ENCODE measurements at regions not wholly inside any gene's neighbourhood (a gene's known extent, or its start where the extent isn't known, plus 50 kb on each side); places are given as distances from the start of the nearest gene placed in this dataset.
A peak's percentile ranks its signal among the peaks of the same experiment; 100 is the strongest.

- TF ChIP-seq ARID4A (CRISPR knock-in tag; IDR thresholded peaks at IDR 0.05; ENCODE audit: borderline replicate concordance) (peak; percentile 26; the same call in 1 of the 2 replicates), RERE (CRISPR knock-in tag; IDR thresholded peaks at IDR 0.05; ENCODE audit: low read depth) (0 out of 2 replicates have a peak, but pooled peaks have one; percentile 37), ZFP90 (CRISPR knock-in tag; IDR thresholded peaks at IDR 0.05; ENCODE audit: borderline replicate concordance) (peak; percentile 39; the same call in 1 of the 2 replicates), NCOA2 (CRISPR knock-in tag; IDR thresholded peaks at IDR 0.05) (peak; percentile 78), ZBTB7A (CRISPR knock-in tag; IDR thresholded peaks at IDR 0.05) (0 out of 2 replicates have a peak, but pooled peaks have one; percentile 29), HOXD1 (CRISPR knock-in tag; IDR thresholded peaks at IDR 0.05) (no peak), ZBTB38 (CRISPR knock-in tag; IDR thresholded peaks at IDR 0.05) (peak; percentile 72; the same call in 1 of the 2 replicates), HIC2 (CRISPR knock-in tag; IDR thresholded peaks at IDR 0.05; ENCODE audit: low read depth) (peak; percentile 70; the same call in 1 of the 2 replicates), PHF5A (CRISPR knock-in tag; IDR thresholded peaks at IDR 0.05; ENCODE audit: low read depth, unreplicated experiment) (peak; percentile 38), FOXM1 (CRISPR knock-in tag; IDR thresholded peaks at IDR 0.05) (no peak), CHD2 (IDR thresholded peaks at IDR 0.05; ENCODE audit: low read depth, low read length) (no peak), LCORL (IDR thresholded peaks at IDR 0.05) (no peak), LCORL (CRISPR knock-in tag; IDR thresholded peaks at IDR 0.05) (peak; percentile 84), SOX6 (IDR thresholded peaks at IDR 0.05) (no peak), SOX6 (CRISPR knock-in tag; IDR thresholded peaks at IDR 0.05) (peak; percentile 86)
- TF ChIP-seq, protein P1, sequence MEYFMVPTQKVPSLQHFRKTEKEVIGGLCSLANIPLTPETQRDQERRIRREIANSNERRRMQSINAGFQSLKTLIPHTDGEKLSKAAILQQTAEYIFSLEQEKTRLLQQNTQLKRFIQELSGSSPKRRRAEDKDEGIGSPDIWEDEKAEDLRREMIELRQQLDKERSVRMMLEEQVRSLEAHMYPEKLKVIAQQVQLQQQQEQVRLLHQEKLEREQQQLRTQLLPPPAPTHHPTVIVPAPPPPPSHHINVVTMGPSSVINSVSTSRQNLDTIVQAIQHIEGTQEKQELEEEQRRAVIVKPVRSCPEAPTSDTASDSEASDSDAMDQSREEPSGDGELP (IDR thresholded peaks at IDR 0.05; ENCODE audit: borderline replicate concordance, low read depth): peak; percentile 37; the same call in 1 of the 2 replicates
Measured at GRCh38 chr14:101330416-101331140, 230.7 kb upstream of the DIO3 start (continued).
